ENCODE measurements at regions not wholly inside any gene's neighbourhood (a gene's known extent, or its start where the extent isn't known, plus 50 kb on each side); places are given as distances from the start of the nearest gene placed in this dataset.

DNA sequence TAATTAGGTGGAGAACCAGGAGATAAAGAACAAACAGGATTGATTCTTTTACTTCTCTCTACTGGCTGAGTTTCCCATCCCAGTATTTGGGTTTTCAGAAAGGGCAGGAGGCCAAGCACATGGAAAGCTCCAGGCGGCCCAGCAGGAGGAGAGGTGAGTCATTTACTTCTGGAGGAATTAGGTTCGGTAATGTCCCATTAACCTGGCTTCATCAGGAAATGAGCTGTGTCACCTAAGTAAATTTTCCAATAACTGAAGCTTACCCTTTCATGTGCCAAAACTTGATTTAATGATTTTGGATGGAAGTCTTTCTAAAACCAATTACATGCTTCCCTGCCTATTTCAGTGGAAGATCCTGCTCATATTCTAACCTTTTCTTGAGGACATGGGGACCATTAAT is 257.6 kb upstream of the USP24 start:
- TF ChIP-seq, protein P1, sequence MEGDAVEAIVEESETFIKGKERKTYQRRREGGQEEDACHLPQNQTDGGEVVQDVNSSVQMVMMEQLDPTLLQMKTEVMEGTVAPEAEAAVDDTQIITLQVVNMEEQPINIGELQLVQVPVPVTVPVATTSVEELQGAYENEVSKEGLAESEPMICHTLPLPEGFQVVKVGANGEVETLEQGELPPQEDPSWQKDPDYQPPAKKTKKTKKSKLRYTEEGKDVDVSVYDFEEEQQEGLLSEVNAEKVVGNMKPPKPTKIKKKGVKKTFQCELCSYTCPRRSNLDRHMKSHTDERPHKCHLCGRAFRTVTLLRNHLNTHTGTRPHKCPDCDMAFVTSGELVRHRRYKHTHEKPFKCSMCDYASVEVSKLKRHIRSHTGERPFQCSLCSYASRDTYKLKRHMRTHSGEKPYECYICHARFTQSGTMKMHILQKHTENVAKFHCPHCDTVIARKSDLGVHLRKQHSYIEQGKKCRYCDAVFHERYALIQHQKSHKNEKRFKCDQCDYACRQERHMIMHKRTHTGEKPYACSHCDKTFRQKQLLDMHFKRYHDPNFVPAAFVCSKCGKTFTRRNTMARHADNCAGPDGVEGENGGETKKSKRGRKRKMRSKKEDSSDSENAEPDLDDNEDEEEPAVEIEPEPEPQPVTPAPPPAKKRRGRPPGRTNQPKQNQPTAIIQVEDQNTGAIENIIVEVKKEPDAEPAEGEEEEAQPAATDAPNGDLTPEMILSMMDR (IDR thresholded peaks at IDR 0.05; ENCODE audit: insufficient read depth, low read length): peak; percentile 11
- DNase-seq (ENCODE audit: low read depth): peak; percentile 62
- H3K4me3 ChIP-seq (ENCODE audit: low read depth, low read length): no peak overlapping the region

GRCh38 chr1:55472115-55472514 is 257.0 kb upstream of the USP24 start:
- TF ChIP-seq, protein P1 (IDR thresholded peaks at IDR 0.05; ENCODE audit: insufficient read depth, low read length): no peak
- H3K4me3 ChIP-seq (ENCODE audit: low read depth, low read length): no peak overlapping the region
- no peak for DNase-seq (ENCODE audit: low read depth)

DNA sequence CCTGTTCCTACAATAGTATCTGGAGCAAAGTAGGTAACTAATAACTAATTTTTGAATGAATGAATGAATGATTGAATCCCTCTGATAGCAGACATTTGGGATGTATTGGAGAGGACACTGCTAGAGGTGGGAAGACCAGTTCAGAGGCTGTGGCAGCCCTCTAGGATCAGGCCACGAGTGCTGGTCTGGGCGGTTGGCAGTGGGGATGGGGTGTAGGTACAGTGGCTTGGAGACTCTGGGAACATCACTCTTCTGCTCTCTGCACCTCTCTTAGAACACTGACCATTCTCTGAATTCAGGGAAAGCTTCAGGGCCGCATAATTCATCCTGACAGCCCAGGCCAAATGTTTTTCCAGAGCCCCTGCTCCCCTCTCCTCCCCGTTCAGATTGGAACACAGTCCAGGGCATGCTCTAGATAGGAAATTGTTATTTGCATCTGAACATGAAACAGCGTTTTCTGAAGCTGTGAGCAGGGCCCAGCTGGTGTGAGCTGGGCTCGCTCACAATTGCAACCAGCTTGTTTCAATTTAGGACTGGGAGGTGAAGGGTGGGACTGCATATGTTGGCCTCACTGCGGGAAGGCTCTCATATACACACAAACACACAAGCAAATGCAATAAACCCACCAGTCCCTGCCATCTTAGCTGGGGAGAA is 253.1 kb upstream of the USP24 start:
- DNase-seq (ENCODE audit: low read depth): peak; percentile 70
- TF ChIP-seq, protein P1 (IDR thresholded peaks at IDR 0.05; ENCODE audit: insufficient read depth, low read length): no peak
- no peak overlapping the region for H3K4me3 ChIP-seq (ENCODE audit: low read depth, low read length)

DNA sequence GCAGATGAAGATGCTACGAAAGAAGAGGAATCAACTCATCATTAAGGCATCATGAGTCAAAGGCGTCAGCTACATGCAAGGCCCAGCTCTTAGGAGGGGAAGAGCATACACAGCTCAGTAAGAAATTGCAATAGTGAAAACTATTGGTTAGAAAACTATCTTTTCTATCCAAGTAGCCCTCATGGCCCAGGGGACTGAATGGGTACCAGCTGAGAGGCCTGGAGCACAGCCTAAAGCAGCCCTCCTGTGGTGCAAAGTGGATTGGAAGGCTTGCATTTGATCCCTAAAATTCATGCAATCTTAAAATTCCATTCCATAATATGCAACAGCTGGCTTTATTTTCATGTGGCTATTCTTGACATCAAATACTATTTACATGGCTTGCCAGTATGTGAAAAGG is 251.8 kb upstream of the USP24 start:
- DNase-seq (ENCODE audit: low read depth): peak; percentile 51
- H3K4me3 ChIP-seq (ENCODE audit: low read depth, low read length): no peak overlapping the region
- TF ChIP-seq, protein P1 (IDR thresholded peaks at IDR 0.05; ENCODE audit: insufficient read depth, low read length): peak; percentile 23

DNA sequence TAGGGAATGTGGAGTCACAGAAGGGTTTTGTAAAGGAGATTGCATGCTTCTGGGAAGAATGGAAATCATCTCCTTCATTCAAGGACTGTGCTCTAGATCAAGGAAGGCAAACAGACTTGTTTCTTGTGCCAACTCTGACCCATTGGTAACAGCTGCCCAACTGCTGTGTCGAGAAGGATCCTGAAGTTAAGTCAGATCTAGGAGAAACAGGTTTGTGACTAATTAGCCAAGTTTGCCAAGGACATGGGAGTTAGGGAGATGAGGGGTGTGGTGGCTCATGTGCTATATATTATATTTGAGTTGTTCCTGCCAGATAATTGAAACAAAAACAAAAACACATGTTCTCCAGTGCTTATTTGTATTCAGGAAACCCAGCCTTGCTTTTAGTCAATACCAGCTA is 251.2 kb upstream of the USP24 start:
- no peak overlapping the region for H3K4me3 ChIP-seq (ENCODE audit: low read depth, low read length)
- TF ChIP-seq, protein P1 (IDR thresholded peaks at IDR 0.05; ENCODE audit: insufficient read depth, low read length): no peak
- DNase-seq (ENCODE audit: low read depth): peak; percentile 69

DNA sequence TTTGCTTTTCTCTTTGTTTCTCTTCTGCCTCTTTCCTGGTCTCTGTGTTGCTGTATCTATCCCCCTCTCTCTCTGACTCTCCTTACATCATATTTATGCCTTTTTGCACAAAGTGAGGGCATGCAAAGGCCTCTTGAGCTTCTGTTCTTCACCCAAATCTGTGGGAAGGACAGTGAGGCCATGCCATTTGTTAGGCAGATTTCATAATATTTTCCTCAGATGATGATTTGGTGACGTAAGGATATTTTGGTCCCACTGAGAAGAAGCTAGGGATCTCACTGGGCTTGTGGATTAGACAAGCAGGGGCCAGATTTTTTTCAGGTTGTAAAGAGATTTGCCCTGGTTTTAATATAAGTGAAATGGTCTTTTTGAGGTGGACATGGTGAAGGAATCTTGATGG is 249.4 kb upstream of the USP24 start:
- DNase-seq (ENCODE audit: low read depth): no peak
- TF ChIP-seq, protein P1 (IDR thresholded peaks at IDR 0.05; ENCODE audit: insufficient read depth, low read length): no peak
- H3K4me3 ChIP-seq (ENCODE audit: low read depth, low read length): no peak overlapping the region
